RPMI7951 (cell line): ENCODE measurements at regions not wholly inside any gene's neighbourhood (a gene's known extent, or its start where the extent isn't known, plus 50 kb on each side); places are given as distances from the start of the nearest gene placed in this dataset.

Source experiments
- DNase-seq: peaks from one replicate; pipeline ENCODE4 v3.0.0-alpha.2; 2012; ENCODE audit warnings: low read depth

GRCh38 chr22:46078241-46079092, 71.9 kb upstream of the PPARA start:
- DNase-seq, result no peak

GRCh38 chr22:46079093-46079860, 71.0 kb upstream of the PPARA start:
- DNase-seq, result no peak

DNA sequence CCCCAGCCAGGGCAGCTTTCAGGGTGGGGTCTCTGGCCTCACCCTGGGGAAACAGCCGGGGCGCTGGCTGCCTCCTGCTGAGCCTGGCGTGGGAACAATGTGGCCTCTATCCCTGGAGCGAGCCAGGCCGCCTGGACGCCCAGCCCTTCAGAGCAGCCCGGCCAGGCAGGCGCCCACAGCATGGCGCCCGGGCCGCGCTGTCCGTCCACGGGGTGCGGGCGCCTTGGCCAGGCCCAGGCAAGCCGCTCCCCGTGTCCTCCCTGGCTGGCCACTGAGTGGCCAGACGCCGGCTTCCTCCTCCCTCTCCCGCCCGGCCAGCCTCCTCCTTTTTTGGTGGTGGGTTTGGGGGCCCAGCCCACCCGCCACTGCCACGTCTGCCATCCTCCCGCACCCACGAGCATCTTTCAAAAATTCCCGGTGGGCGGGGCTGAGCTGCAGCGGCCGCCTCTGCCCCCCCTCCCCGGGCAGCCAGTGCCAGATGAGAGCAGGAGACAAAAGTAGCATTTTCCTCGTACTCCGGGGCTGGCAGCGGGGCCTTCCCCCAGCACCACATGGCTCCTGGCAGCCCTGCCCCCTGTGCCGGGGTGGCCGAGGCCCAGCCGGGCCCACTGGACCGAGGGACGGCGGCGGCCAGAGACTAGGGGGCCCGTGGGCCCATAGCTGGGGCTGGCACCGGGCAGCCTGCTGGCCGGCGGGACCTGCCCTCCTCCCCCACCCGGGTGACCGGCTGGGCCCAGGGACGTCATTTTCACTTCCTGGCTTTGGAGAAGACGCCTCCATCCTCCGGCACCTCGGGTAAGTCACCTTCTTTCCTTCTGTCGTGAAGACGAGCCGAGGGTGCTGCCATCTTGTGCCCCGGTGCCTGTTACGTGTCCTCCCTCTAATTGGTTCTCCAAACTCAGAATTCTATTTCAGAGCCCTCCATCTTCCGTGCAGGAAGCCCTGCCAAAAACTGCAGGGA, 70.2 kb upstream of the PPARA start:
- DNase-seq, result peak; percentile 90

GRCh38 chr22:46081036-46081830, 69.1 kb upstream of the PPARA start:
- DNase-seq, result peak; percentile 31

GRCh38 chr22:46081831-46082210, 68.5 kb upstream of the PPARA start:
- DNase-seq, result no peak

GRCh38 chr22:46082633-46083032, 67.7 kb upstream of the PPARA start:
- no peak for DNase-seq

DNA sequence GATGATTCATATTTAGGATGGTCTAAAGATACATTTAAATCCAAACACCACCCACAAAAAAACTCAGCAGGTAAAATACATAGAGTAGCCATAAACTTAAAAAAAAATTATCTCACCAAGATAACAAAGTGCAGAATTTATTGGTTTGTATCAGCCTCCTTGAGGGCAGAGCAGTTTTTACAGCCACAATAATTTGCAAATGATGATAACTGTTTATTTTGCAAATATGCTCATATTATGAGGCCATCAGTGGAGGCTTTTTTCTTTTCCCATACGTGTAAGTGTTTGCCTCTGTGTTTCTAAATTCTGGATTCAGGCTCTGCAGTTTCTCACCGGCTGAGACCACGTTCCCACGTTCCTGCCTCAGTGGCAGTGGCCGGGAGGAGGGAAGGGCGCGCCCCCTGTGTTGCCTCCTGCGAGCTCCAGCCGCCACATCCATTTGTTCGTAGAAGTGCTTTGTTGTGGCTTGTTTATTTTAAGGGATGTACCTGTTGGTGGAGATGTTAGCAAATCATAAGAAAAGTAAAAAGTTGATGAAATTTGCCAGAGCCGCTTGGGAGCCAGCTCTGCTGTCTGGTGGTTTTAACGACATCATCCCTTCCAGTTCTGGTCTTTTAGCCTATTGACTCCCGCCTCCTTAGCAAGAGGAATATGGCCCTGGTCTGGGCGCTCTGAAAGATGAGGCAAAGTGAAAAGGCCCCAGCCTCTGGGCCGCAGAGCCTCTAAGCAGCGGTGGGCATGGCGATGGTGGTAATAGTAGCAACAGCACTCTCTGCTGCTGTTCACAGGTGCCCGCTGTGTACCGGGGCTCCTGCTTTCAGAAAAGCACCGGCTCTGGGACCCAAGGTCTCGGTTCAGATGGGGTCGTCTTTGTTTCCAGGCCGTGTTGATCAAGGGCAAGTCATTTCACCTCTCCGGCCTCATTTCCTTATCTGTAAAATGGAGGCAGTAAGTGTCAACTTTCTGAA, 66.7 kb upstream of the PPARA start:
- DNase-seq, result no peak

DNA sequence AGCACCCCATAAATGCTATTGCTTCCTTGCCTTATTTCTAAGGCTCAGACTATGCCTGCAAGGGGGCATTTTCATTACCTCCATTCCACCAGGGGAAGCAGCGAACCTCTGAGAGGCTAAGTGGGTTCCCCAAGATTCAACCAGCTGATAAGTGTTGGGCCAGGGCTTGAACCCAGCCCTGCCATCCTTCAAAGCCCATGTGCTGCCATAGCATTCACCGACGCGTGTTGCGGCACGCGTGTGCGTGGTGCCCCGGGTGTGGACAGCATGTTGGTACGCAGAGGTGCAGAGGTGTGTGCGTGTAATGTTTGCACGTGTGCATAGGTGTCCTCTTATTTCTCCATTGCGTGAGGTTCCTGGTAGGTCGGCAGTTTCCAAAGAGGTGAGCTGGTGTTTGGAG, 66.0 kb upstream of the PPARA start:
- DNase-seq, result no peak

- no peak for DNase-seq
These were observed 65.1 kb upstream of the PPARA start for GRCh38 chr22:46084943-46085827.

- peak; percentile 58 for DNase-seq
These were observed 64.3 kb upstream of the PPARA start for GRCh38 chr22:46085828-46086576.

DNA sequence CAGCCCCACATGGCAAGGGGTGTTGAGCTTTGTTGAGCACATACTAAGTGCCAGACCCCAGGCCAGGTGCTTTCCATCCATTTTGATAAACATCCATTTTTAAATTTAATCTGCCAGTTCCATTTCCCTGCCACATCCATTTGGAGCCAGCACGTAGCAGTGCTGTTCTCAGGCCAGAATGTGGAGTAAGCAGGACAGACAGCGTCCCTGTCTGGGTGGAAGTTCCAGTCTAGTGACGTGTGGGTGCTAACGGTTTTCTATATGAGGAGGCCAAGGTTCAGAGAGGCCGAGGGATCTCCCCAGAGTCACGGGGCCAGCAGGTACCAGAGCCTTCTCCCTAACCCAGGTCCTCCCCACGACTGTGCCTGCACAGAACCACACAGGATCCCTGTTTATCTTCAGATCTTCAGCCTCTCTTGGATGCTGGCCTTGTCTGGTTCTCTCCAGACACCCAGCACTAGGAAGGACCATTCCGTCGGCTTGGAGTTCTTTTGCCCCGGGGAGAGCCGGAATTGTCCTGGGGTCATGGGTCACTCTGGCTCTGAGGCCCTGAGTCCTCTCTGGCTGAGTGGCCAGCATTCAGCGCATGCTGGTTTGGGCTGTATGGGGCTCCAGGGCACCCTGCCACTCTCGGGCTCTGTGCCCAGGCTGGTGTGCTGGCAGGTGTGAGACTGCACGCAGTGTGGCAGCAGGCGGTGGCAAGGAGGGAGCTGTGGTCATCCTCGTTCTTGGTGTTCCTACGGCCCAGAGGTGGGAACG, 63.6 kb upstream of the PPARA start:
- no peak for DNase-seq

- no peak for DNase-seq
These were observed 63.0 kb upstream of the PPARA start for GRCh38 chr22:46087336-46087690.

DNA sequence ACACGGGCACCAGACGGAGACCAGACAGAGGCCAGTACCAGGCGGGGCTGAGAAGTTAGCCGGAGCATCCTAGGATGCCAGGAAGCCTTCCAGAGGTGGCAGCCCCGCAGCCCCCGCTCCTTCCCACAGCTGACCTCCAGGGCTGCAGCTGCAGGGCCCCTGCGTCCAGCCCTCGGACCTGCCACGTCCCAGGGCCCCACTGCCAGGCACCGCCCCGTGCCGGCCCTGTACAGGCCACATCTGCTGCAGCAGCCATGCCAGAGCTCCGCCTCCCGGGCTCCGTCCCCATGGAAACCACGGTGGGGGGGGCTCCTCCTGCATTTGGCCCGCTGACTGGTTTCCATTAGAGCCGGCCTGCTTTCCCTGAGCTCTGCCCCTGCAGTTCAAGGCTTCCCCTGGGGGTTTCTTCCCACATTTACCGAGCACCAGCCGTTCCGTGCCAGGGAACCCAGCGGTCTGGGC, 62.5 kb upstream of the PPARA start:
- DNase-seq, result peak; percentile 95

- DNase-seq, result peak; percentile 91
These were observed 61.6 kb upstream of the PPARA start for GRCh38 chr22:46088541-46089311.

DNA sequence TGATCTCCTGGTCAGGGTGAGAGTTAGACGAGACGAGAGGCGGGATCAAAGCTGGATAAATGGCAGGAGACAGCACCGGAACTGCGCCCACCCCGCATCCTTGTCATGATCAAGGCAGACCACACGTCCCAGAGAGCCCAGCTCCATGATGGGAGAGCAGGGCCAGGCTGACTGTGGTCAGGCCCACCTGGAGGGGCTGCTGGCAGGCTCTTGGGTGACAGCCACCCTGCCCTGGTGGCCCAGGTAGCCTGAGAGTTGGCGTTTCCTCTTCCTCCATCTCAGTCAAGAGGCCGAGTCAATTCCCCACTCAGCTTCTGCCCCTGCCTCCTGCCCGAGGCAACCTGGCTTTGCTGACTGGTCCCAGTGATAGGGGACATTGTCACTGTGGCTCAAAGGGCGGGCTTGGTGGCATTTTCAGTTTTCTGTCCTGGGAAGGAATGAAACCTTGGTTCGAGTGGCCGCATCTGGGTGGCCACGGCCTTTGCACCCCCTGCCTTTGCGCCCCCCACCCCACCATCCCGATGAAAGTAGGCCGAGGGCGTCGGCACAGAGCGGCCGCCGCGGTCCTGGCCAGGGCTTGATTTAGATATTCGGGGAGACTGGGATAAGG, 60.8 kb upstream of the PPARA start:
- DNase-seq, result no peak

- DNase-seq, result no peak
These were observed 60.2 kb upstream of the PPARA start for GRCh38 chr22:46090036-46090591.
